Adrenal gland (tissue), 9 donors: ENCODE measurements at regions not wholly inside any gene's neighbourhood (a gene's known extent, or its start where the extent isn't known, plus 50 kb on each side); places are given as distances from the start of the nearest gene placed in this dataset.

Experiments
- DNase-seq, 7 donors: peaks; one replicate each; pipeline ENCODE4 v3.0.0-alpha.2; 2019 to 2020
- H3K27ac ChIP-seq, 5 donors: fragments of 200-600 bp; sonication (generic) in 4 of 5; 1 replicate in 3 of 5; 2 replicates in 2 of 5; pipeline versions ENCODE4 v1.5.1 to v1.8.0; 2016 to 2020; ENCODE audit warnings: mild to moderate bottlenecking in 1 of 5
- H3K27me3 ChIP-seq: fragments of 200-600 bp; 2 replicates; pipeline ENCODE4 v1.8.0; 2021
- H3K36me3 ChIP-seq, 2 donors: fragments of 200-600 bp; replicated peaks in 1 of 2; 1 replicate in 1 of 2; 2 replicates in 1 of 2; pipeline versions ENCODE4 v1.5.1 to v1.8.0; 2018 to 2022
- H3K4me1 ChIP-seq, 2 donors: fragments of 200-600 bp; replicated peaks in 1 of 2; 1 replicate in 1 of 2; 2 replicates in 1 of 2; pipeline versions ENCODE4 v1.5.1 to v1.8.0; 2018 to 2021
- H3K4me3 ChIP-seq, 4 donors: fragments of 200-600 bp; sonication (generic) in 3 of 4; one replicate each; pipeline ENCODE4 v1.5.1; 2016 to 2018
- H3K9me3 ChIP-seq, 3 donors: fragments of 200-600 bp; sonication (generic) in 1 of 3; replicated peaks in 1 of 3; 1 replicate in 2 of 3; 2 replicates in 1 of 3; pipeline versions ENCODE4 v1.5.1 to v1.8.0; 2016 to 2021
- POLR2A ChIP-seq, 2 donors: fragments of 450-650 bp; IDR thresholded peaks; one replicate each; pipeline ENCODE4 v1.6.1; 2017; ENCODE audit warnings: antibody characterized with exemption in 2 of 2, mild to moderate bottlenecking in 2 of 2, moderate library complexity in 1 of 2
- WGBS, 4 donors: extraction: QIAGEN DNeasy Blood & Tissue Kit in 2 of 4; methylation state at CpG; one replicate each; pipeline versions ENCODE4 v1.1.5 to v1.1.7; 2013 to 2017; 5-methylcytosine and 5-hydroxymethylcytosine counted together
- intact Hi-C, 2 donors: fragments of 100-400 bp; cut with DNase I; formaldehyde crosslinking; loops; one replicate each; pipeline versions ENCODE4 v1.14.1 to v1.15.0; 2022 to 2023
- TF ChIP-seq, protein P1 (sequence below), 6 experiments: fragments of 450-650 bp in 4 of 6; fragments of 200-600 bp in 2 of 6; sonication (generic) in 1 of 6; IDR thresholded peaks; 1 replicate in 5 of 6; 2 replicates in 1 of 6; pipeline versions ENCODE4 v1.5.1 to v1.8.0; 2016 to 2021; ENCODE audit warnings: antibody characterized with exemption in 6 of 6, mild to moderate bottlenecking in 2 of 6, moderate library complexity in 1 of 6
- donor health status: healthy with polysubstance abuse.
- donor health status: Bipolar disorder and iron deficiency.
- donor health status: DM: yes; HTN: yes; CAD: no.
- donor health status: DM: no; HTN: no; CAD: no.
- donor health status: DM: no; HTN: no; CAD: no.

DNA sequence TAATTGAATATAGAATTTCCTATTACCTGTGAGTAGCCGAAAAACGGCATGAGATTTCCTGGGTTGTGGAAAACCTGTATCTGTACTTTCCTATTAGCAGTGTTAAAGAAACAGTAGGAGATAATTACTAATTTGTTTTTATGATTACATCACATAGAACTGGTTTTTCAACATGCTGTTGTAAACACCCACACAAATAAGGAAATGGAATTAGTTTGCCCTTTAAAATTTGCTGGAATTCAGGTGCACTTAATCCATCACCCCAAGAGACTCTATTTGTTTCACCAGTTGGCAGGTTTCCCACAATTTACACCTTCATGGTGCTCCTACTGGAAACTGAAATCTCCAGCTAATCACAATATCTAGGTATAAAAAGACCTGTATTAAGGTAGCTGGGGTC, 274.1 kb upstream of the SLC8A1 start:
- TF ChIP-seq POLR2A (IDR thresholded peaks at IDR 0.05), result no peak
- TF ChIP-seq, protein P1, sequence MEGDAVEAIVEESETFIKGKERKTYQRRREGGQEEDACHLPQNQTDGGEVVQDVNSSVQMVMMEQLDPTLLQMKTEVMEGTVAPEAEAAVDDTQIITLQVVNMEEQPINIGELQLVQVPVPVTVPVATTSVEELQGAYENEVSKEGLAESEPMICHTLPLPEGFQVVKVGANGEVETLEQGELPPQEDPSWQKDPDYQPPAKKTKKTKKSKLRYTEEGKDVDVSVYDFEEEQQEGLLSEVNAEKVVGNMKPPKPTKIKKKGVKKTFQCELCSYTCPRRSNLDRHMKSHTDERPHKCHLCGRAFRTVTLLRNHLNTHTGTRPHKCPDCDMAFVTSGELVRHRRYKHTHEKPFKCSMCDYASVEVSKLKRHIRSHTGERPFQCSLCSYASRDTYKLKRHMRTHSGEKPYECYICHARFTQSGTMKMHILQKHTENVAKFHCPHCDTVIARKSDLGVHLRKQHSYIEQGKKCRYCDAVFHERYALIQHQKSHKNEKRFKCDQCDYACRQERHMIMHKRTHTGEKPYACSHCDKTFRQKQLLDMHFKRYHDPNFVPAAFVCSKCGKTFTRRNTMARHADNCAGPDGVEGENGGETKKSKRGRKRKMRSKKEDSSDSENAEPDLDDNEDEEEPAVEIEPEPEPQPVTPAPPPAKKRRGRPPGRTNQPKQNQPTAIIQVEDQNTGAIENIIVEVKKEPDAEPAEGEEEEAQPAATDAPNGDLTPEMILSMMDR (IDR thresholded peaks at IDR 0.05), result no peak
- DNase-seq, result no peak
- intact Hi-C loops, result no loop called here
- Histone ChIP-seq H3K9me3 (no peaks in the 10 kb centered on the region), H3K4me3 (no peak overlapping the region), H3K27me3 (no peaks in the 10 kb centered on the region), H3K4me1 (no peaks in the 10 kb centered on the region), H3K36me3 (no peaks in the 10 kb centered on the region), H3K27ac (no peak overlapping the region)
- WGBS, 4 donors, result 86 to 91% (median 89%) methylated on average over 2 of the region's 2 CpGs

GRCh38 chr2:40734797-40735196, 282.9 kb upstream of the SLC8A1 start:
- WGBS, 4 donors, result 78 to 85% (median 81%) methylated on average over 2 of the region's 2 CpGs
- no peaks in the 10 kb centered on the region for H3K9me3 ChIP-seq
- DNase-seq, result no peak
- no peak for TF ChIP-seq POLR2A (IDR thresholded peaks at IDR 0.05)
- TF ChIP-seq, protein P1 (IDR thresholded peaks at IDR 0.05), result no peak
- H3K4me1 ChIP-seq, result no peaks in the 10 kb centered on the region
- no peak overlapping the region for H3K4me3 ChIP-seq
- intact Hi-C loops, result no loop called here
- no peak overlapping the region for H3K27ac ChIP-seq
- no peaks in the 10 kb centered on the region for H3K36me3 ChIP-seq
- no peaks in the 10 kb centered on the region for H3K27me3 ChIP-seq

DNA sequence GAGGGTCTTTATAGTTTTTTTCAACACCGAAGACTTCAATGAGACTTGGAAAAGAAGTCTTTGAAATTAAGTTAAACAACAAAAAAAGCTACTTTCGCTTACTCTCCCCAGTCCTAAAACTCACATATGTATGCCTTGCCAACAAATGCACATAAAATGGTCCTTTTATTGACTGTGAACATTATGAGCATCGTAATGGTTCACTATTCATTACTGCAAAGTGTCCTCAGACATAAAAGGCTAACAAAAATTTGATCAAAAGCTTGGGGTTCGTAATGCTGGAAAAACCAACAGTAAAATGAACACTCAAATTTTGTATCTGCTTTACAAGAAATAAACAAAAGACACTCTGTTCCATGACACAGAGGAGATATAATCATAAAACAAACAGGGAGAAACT, 285.3 kb upstream of the SLC8A1 start:
- no peaks in the 10 kb centered on the region for H3K36me3 ChIP-seq
- H3K4me1 ChIP-seq, result peaks cover 0 to 8% of the 10 kb centered on the region in 2 donors
- no peak for TF ChIP-seq POLR2A (IDR thresholded peaks at IDR 0.05)
- TF ChIP-seq, protein P1 (IDR thresholded peaks at IDR 0.05), result no peak
- no peak for DNase-seq
- no peaks in the 10 kb centered on the region for H3K9me3 ChIP-seq
- no peak overlapping the region for H3K4me3 ChIP-seq
- intact Hi-C loops, result no loop called here
- WGBS, 4 donors, result 84 to 90% (median 88%) methylated on average over 4 of the region's 4 CpGs
- H3K27me3 ChIP-seq, result no peaks in the 10 kb centered on the region
- H3K27ac ChIP-seq, result no peak overlapping the region

GRCh38 chr2:40740419-40740818, 288.5 kb upstream of the SLC8A1 start:
- WGBS, 4 donors, result 23 to 57% (median 34%) methylated on average over 1 of the region's 1 CpG
- intact Hi-C loops, result no loop called here
- peaks cover 0 to 8% of the 10 kb centered on the region in 2 donors for H3K4me1 ChIP-seq
- no peaks in the 10 kb centered on the region for H3K36me3 ChIP-seq
- H3K4me3 ChIP-seq, result no peak overlapping the region
- DNase-seq, result peak in 6 of 7 donors; percentile 20 to 57 (median 24)
- no peaks in the 10 kb centered on the region for H3K9me3 ChIP-seq
- TF ChIP-seq POLR2A (IDR thresholded peaks at IDR 0.05), result no peak
- TF ChIP-seq, protein P1 (IDR thresholded peaks at IDR 0.05), result no peak
- H3K27me3 ChIP-seq, result no peaks in the 10 kb centered on the region
- H3K27ac ChIP-seq, result no peak overlapping the region
